ENCODE measurements at regions not wholly inside any gene's neighbourhood (a gene's known extent, or its start where the extent isn't known, plus 50 kb on each side); places are given as distances from the start of the nearest gene placed in this dataset.
"Not testable (repeated sequence)": the region's sequence is repeated elsewhere in the genome, so short reads cannot be mapped to it uniquely, and the experiment has no call there.

- not testable (repeated sequence) for TF ChIP-seq CTCF (IDR thresholded peaks at IDR 0.05 in 8 of 11, conservative IDR thresholded peaks at IDR 0.05 in 3 of 11); POLR2A (IDR thresholded peaks at IDR 0.05)
Measured at GRCh38 chr2:87414795-87415570, 332.9 kb upstream of the PLGLB2 start.

All from spleen (tissue), 7 donors.